Kidney epithelial cell (primary cell): ENCODE measurements at regions not wholly inside any gene's neighbourhood (a gene's known extent, or its start where the extent isn't known, plus 50 kb on each side); places are given as distances from the start of the nearest gene placed in this dataset.
A peak's percentile ranks its signal among the peaks of the same experiment; 100 is the strongest.

ENCODE experiments used
- DNase-seq: peaks from one replicate; pipeline ENCODE4 v3.0.0-alpha.2; 2010; ENCODE audit warnings: low read depth
- H3K27me3 ChIP-seq: 2 replicates; pipeline ENCODE4 v1.6.0; 2011; ENCODE audit warnings: low read length; ENCODE audit not compliant: control insufficient read depth, insufficient read depth
- H3K36me3 ChIP-seq: 2 replicates; pipeline ENCODE4 v1.5.1; 2011; ENCODE audit warnings: low read length; ENCODE audit not compliant: control insufficient read depth, insufficient read depth
- H3K4me3 ChIP-seq: 2 replicates; pipeline ENCODE4 v1.5.1; 2011; ENCODE audit warnings: low read depth, mild to moderate bottlenecking, control low read depth, low read length
- TF ChIP-seq, protein P1 (sequence below): IDR thresholded peaks from 2 replicates; pipeline ENCODE4 v1.5.1; 2011; ENCODE audit warnings: mild to moderate bottlenecking, moderate library complexity, low read length, control low read depth, inconsistent platforms; ENCODE audit not compliant: insufficient read depth, poor library complexity, severe bottlenecking

GRCh38 chr1:221162352-221162751 is 283.1 kb downstream of the HLX start:
- H3K4me3 ChIP-seq: no peak overlapping the region
- H3K27me3 ChIP-seq: no peaks in the 10 kb centered on the region
- H3K36me3 ChIP-seq: no peaks in the 10 kb centered on the region

DNA sequence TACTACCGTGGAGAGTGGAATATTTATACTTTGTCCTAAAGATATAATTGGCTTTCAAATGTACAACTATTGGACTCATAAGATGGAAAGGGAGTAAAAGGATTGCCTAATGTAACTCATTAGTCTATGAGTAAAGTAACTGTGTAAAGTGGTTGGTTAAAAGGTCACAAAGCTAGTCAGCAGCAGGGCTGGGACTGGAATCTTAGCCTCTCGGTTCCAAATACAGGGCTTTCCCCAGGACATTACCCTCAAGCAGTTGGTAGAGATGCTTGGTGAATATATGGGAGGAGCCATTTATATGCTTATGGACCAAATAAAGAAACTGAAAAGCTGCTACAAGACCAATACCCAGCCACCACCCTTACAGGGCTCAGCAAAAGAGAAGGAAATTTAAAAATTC is 283.7 kb downstream of the HLX start:
- no peak for DNase-seq
- Histone ChIP-seq H3K27me3 (no peaks in the 10 kb centered on the region), H3K4me3 (no peak overlapping the region), H3K36me3 (no peaks in the 10 kb centered on the region)
- TF ChIP-seq, protein P1, sequence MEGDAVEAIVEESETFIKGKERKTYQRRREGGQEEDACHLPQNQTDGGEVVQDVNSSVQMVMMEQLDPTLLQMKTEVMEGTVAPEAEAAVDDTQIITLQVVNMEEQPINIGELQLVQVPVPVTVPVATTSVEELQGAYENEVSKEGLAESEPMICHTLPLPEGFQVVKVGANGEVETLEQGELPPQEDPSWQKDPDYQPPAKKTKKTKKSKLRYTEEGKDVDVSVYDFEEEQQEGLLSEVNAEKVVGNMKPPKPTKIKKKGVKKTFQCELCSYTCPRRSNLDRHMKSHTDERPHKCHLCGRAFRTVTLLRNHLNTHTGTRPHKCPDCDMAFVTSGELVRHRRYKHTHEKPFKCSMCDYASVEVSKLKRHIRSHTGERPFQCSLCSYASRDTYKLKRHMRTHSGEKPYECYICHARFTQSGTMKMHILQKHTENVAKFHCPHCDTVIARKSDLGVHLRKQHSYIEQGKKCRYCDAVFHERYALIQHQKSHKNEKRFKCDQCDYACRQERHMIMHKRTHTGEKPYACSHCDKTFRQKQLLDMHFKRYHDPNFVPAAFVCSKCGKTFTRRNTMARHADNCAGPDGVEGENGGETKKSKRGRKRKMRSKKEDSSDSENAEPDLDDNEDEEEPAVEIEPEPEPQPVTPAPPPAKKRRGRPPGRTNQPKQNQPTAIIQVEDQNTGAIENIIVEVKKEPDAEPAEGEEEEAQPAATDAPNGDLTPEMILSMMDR: no peak

More at GRCh38 chr1:221162352-221162751, 283.1 kb downstream of the HLX start:
- TF ChIP-seq, protein P1: no peak
- no peak for DNase-seq

- H3K4me3 ChIP-seq: no peak overlapping the region
- no peaks in the 10 kb centered on the region for H3K36me3 ChIP-seq
- TF ChIP-seq, protein P1: no peak
- H3K27me3 ChIP-seq: no peaks in the 10 kb centered on the region
- no peak for DNase-seq
These were observed 284.8 kb downstream of the HLX start for GRCh38 chr1:221164029-221164428.

GRCh38 chr1:221164951-221165838 is 286.0 kb downstream of the HLX start:
- H3K4me3 ChIP-seq: no peak overlapping the region
- DNase-seq: no peak
- no peaks in the 10 kb centered on the region for H3K36me3 ChIP-seq
- no peaks in the 10 kb centered on the region for H3K27me3 ChIP-seq
- TF ChIP-seq, protein P1: no peak

GRCh38 chr1:221165839-221166500 is 286.7 kb downstream of the HLX start:
- TF ChIP-seq, protein P1: no peak
- DNase-seq: peak; percentile 54
- Histone ChIP-seq H3K36me3 (no peaks in the 10 kb centered on the region), H3K4me3 (no peak overlapping the region), H3K27me3 (no peaks in the 10 kb centered on the region)
